SH-SY5Y (cell line): ENCODE measurements at regions not wholly inside any gene's neighbourhood (a gene's known extent, or its start where the extent isn't known, plus 50 kb on each side); places are given as distances from the start of the nearest gene placed in this dataset.

ENCODE experiments used
- GATA2 ChIP-seq: IDR thresholded peaks from 2 replicates; pipeline ENCODE4 v1.6.1; 2011; ENCODE audit warnings: mild to moderate bottlenecking, low read depth, low read length
- GATA3 ChIP-seq: IDR thresholded peaks from 2 replicates; pipeline ENCODE4 v1.6.1; 2011; ENCODE audit warnings: low read depth, mild to moderate bottlenecking, low read length, moderate library complexity

GRCh38 chr2:116776556-116776955, 1037.9 kb upstream of the DDX18 start:
- TF ChIP-seq GATA2: no peak
- no peak for TF ChIP-seq GATA3
